Bronchial epithelial cell (primary cell): ENCODE measurements at regions not wholly inside any gene's neighbourhood (a gene's known extent, or its start where the extent isn't known, plus 50 kb on each side); places are given as distances from the start of the nearest gene placed in this dataset.

Experiments
- DNase-seq: peaks from one replicate; pipeline ENCODE4 v3.0.0-alpha.2; 2010; ENCODE audit warnings: low read depth
- FAIRE-seq: peaks from 2 replicates; lab custom pipeline; 2011; peaks lifted over from hg19 to GRCh38; lab: Jason Lieb, UNC
- H3K27me3 ChIP-seq: 2 replicates; pipeline ENCODE4 v1.5.1; 2011; ENCODE audit warnings: low read length; ENCODE audit not compliant: control insufficient read depth, insufficient read depth
- H3K36me3 ChIP-seq: 2 replicates; pipeline ENCODE4 v1.5.1; 2011; ENCODE audit warnings: low read length; ENCODE audit not compliant: control insufficient read depth, insufficient read depth
- H3K4me3 ChIP-seq: 2 replicates; pipeline ENCODE4 v1.5.1; 2011; ENCODE audit warnings: mild to moderate bottlenecking, low read depth, low read length, control low read depth
- CTCF ChIP-seq: IDR thresholded peaks from 2 replicates; pipeline ENCODE4 v1.5.1; 2011; ENCODE audit warnings: mild to moderate bottlenecking, moderate library complexity, low read length, control low read depth, inconsistent platforms; ENCODE audit not compliant: insufficient read depth, severe bottlenecking

- no peaks in the 10 kb centered on the region for H3K36me3 ChIP-seq
- no peak for FAIRE-seq
- peak; percentile 38 for DNase-seq
- H3K27me3 ChIP-seq, result peaks cover 1% of the 10 kb centered on the region
- TF ChIP-seq CTCF, result no peak
- H3K4me3 ChIP-seq, result no peak overlapping the region
Observed at GRCh38 chr7:18179093-18179492, 151.4 kb upstream of the PRPS1L1 start.

GRCh38 chr7:18180685-18181084 is 153.0 kb upstream of the PRPS1L1 start:
- TF ChIP-seq CTCF, result no peak
- Histone ChIP-seq H3K36me3 (no peaks in the 10 kb centered on the region), H3K4me3 (no peak overlapping the region), H3K27me3 (peaks cover 1% of the 10 kb centered on the region)
- FAIRE-seq (no peak), DNase-seq (no peak)

- no peaks in the 10 kb centered on the region for H3K36me3 ChIP-seq
- H3K4me3 ChIP-seq, result no peak overlapping the region
- TF ChIP-seq CTCF, result no peak
- peaks cover 2% of the 10 kb centered on the region for H3K27me3 ChIP-seq
- FAIRE-seq (no peak), DNase-seq (no peak)
Observed at GRCh38 chr7:18189500-18190126, 162.0 kb upstream of the PRPS1L1 start.

- no peak for DNase-seq
- TF ChIP-seq CTCF, result no peak
- no peak overlapping the region for H3K4me3 ChIP-seq
- H3K27me3 ChIP-seq, result peaks cover 2% of the 10 kb centered on the region
- FAIRE-seq, result no peak
- no peaks in the 10 kb centered on the region for H3K36me3 ChIP-seq
Observed at GRCh38 chr7:18191341-18191740, 163.7 kb upstream of the PRPS1L1 start.

GRCh38 chr7:18191862-18192625 is 164.4 kb upstream of the PRPS1L1 start:
- FAIRE-seq (no peak), DNase-seq (no peak)
- H3K36me3 ChIP-seq, result no peaks in the 10 kb centered on the region
- peaks cover 2% of the 10 kb centered on the region for H3K27me3 ChIP-seq
- TF ChIP-seq CTCF, result no peak
- no peak overlapping the region for H3K4me3 ChIP-seq
